ENCODE measurements at regions not wholly inside any gene's neighbourhood (a gene's known extent, or its start where the extent isn't known, plus 50 kb on each side); places are given as distances from the start of the nearest gene placed in this dataset.

- TF ChIP-seq FOSL1 (IDR thresholded peaks at IDR 0.05; ENCODE audit: low read depth): no peak
- no peak for TF ChIP-seq RAD21 (IDR thresholded peaks at IDR 0.05; ENCODE audit: low read depth)
These were observed 50.9 kb downstream of the TLCD4 start (continued) for GRCh38 chr1:95168028-95168427.

- POLR2A ChIA-PET: no interaction called here
- Histone ChIP-seq H4K20me1 (ENCODE audit: insufficient read depth) (no peaks in the 10 kb centered on the region), H3K27ac (ENCODE audit: low read depth, low read length) (no peak overlapping the region), H3K4me3 (replicated peaks in 1 of 2; ENCODE audit: low read depth in 1 of 2, low read length in 2 of 2) (no peak overlapping the region), H3K79me2 (ENCODE audit: insufficient read depth, low read length) (no peaks in the 10 kb centered on the region), H2AFZ (ENCODE audit: low read depth, low read length, poor library complexity, severe bottlenecking) (no peak overlapping the region), H3K36me3 (ENCODE audit: control insufficient read depth in 1 of 2, insufficient read depth in 2 of 2, low read length in 2 of 2) (no peaks in the 10 kb centered on the region), H3K9ac (ENCODE audit: low read length) (no peak overlapping the region), H3K4me2 (ENCODE audit: low read length) (peak overlapping the region; percentile 32; the same call in 1 of the 2 replicates), H3K9me3 (ENCODE audit: control insufficient read depth in 1 of 2, insufficient read depth in 1 of 2, low read depth in 1 of 2, low read length in 2 of 2) (no peaks in the 10 kb centered on the region), H3K4me1 (ENCODE audit: control insufficient read depth in 1 of 2, insufficient read depth in 2 of 2, low read length in 2 of 2) (peaks cover 16 to 27% of the 10 kb centered on the region in 2 experiments), H3K27me3 (ENCODE audit: insufficient read depth, low read length) (no peaks in the 10 kb centered on the region), H3K9me2 (ENCODE audit: insufficient read depth) (no peaks in the 10 kb centered on the region)
- TF ChIP-seq CTCF (IDR thresholded peaks at IDR 0.05 in 2 of 3, conservative IDR thresholded peaks at IDR 0.05 in 1 of 3; ENCODE audit: borderline replicate concordance in 1 of 3, insufficient read depth in 1 of 3, low read depth in 2 of 3, low read length in 2 of 3) (no peak), ATF3 (IDR thresholded peaks at IDR 0.05) (no peak), EZH2 (IDR thresholded peaks at IDR 0.05) (no peak), SRF (IDR thresholded peaks at IDR 0.05; ENCODE audit: low read depth) (no peak), FOSL1 (IDR thresholded peaks at IDR 0.05; ENCODE audit: low read depth) (no peak), CBX3 (IDR thresholded peaks at IDR 0.05; ENCODE audit: low read depth) (no peak), ELF1 (IDR thresholded peaks at IDR 0.05; ENCODE audit: borderline replicate concordance, low read depth) (no peak), JUND (IDR thresholded peaks at IDR 0.05) (no peak), RAD21 (IDR thresholded peaks at IDR 0.05; ENCODE audit: low read depth) (no peak), YY1 (IDR thresholded peaks at IDR 0.05; ENCODE audit: extremely low read depth, insufficient replicate concordance, low read depth, low read length) (no peak), SIN3A (IDR thresholded peaks at IDR 0.05; ENCODE audit: low read depth) (no peak), MAX (IDR thresholded peaks at IDR 0.05) (no peak), ZNF274 (IDR thresholded peaks at IDR 0.05; ENCODE audit: low read depth, low read length) (no peak), CEBPB (IDR thresholded peaks at IDR 0.05; ENCODE audit: low read depth) (no peak), TCF7L2 (IDR thresholded peaks at IDR 0.05; ENCODE audit: borderline replicate concordance, extremely low read depth, insufficient read depth, insufficient read length) (no peak), REST (IDR thresholded peaks at IDR 0.05; ENCODE audit: low read depth) (no peak), POLR2A (IDR thresholded peaks at IDR 0.05; ENCODE audit: borderline replicate concordance, extremely low read depth, insufficient read depth, insufficient read length) (no peak)
- RAD21 ChIA-PET (ENCODE audit: low non-redundant PET in 1 of 2, low total read pairs in 2 of 2, uncharacterized antibody in 2 of 2, unreplicated experiment in 2 of 2): no interaction called here
- intact Hi-C loops (cut with micrococcal nuclease): no loop called here
- CTCF ChIA-PET: interaction anchor here (1.3 kb wide), 2 partner anchors 52 to 85 kb away, joined by 4 read pairs; partner anchors contain the start of gene TLCD4
- ATAC-seq: no peak
- no TSS peak for BruUV-seq (replicated peaks)
- no peak for DNase-seq (ENCODE audit: low read depth, low spot score)
These were observed 51.7 kb downstream of the TLCD4 start for GRCh38 chr1:95168761-95169351.

Measured in HCT116 (cell line).